ENCODE measurements at regions not wholly inside any gene's neighbourhood (a gene's known extent, or its start where the extent isn't known, plus 50 kb on each side); places are given as distances from the start of the nearest gene placed in this dataset.

DNA sequence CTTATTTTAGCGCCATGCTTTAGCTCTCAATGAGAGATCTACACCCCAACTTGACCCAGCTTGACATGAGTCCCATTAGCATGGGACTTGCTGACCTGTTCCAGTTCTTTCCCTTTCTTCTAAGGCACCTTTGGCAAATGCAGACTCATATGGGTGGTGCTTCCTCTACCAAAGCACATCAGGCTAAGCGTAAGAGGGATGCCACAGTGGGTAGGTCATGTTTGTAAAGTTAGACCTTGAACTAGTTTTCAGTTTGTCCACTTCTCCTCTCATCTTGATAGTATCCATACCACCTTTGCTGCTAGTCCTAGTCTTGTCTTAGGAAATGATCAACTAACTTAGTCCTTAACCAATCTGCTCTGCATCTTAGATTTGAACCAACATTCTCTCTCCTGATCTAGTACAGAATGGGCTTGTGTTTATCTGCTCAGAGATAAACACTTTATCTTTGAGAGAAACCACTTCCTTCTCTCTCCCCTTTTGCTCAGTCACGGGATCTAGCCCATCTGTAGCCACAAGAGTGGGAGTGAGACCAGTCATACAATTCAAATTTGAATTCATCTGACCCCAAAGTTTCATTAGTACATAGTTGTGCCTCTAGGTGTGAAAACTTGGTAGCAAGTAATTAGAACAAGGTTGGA, 72.1 kb upstream of the CD44 start:
- 69 to 75% methylated on average over 3 of the region's 3 CpGs for WGBS, 2 donors
- Histone ChIP-seq H3K4me3 (no peak overlapping the region), H3K27ac (no peak overlapping the region), H3K9me3 (peaks cover 0 to 3% (median 0%) of the 10 kb centered on the region in 4 donors), H3K4me1 (peaks cover 0 to 3% (median 1%) of the 10 kb centered on the region in 4 donors), H3K27me3 (no peaks in the 10 kb centered on the region), H3K36me3 (no peaks in the 10 kb centered on the region)
- ATAC-seq (ENCODE audit: low FRiP score in 2 of 2), result no peak
- no peak for DNase-seq
- TF ChIP-seq, protein P1, sequence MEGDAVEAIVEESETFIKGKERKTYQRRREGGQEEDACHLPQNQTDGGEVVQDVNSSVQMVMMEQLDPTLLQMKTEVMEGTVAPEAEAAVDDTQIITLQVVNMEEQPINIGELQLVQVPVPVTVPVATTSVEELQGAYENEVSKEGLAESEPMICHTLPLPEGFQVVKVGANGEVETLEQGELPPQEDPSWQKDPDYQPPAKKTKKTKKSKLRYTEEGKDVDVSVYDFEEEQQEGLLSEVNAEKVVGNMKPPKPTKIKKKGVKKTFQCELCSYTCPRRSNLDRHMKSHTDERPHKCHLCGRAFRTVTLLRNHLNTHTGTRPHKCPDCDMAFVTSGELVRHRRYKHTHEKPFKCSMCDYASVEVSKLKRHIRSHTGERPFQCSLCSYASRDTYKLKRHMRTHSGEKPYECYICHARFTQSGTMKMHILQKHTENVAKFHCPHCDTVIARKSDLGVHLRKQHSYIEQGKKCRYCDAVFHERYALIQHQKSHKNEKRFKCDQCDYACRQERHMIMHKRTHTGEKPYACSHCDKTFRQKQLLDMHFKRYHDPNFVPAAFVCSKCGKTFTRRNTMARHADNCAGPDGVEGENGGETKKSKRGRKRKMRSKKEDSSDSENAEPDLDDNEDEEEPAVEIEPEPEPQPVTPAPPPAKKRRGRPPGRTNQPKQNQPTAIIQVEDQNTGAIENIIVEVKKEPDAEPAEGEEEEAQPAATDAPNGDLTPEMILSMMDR (IDR thresholded peaks at IDR 0.05), result no peak
- TF ChIP-seq POLR2A (IDR thresholded peaks at IDR 0.05) (no peak), POLR2AphosphoS5 (IDR thresholded peaks at IDR 0.05) (no peak), EP300 (IDR thresholded peaks at IDR 0.05) (no peak)

DNA sequence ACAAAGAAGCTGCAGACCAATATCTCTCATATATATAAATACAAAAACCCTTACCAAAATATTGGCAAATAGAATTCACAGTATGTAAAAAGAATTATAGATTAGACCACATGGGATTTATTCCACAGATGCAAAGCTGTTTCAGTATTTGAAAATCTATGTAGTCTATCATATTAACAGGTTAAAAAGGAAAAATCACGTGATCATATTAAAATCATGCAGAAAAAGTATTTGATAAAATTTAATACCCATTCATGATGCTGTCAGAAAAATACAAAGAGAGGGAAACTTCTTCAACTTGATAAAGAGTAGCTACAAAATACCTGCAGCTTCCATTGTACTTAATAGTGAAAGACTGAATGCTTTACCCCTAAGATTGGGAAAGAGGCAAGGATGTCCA, 67.2 kb upstream of the CD44 start:
- Histone ChIP-seq H3K36me3 (no peaks in the 10 kb centered on the region), H3K4me3 (no peak overlapping the region), H3K27ac (no peak overlapping the region), H3K27me3 (no peaks in the 10 kb centered on the region), H3K9me3 (peaks cover 0 to 3% (median 0%) of the 10 kb centered on the region in 4 donors), H3K4me1 (peaks cover 1 to 6% (median 3%) of the 10 kb centered on the region in 4 donors)
- 88 to 97% methylated on average over 1 of the region's 1 CpG for WGBS, 2 donors
- TF ChIP-seq EP300 (IDR thresholded peaks at IDR 0.05) (no peak), POLR2AphosphoS5 (IDR thresholded peaks at IDR 0.05) (no peak), POLR2A (IDR thresholded peaks at IDR 0.05) (no peak)
- TF ChIP-seq, protein P1 (IDR thresholded peaks at IDR 0.05), result no peak
- ATAC-seq (ENCODE audit: low FRiP score in 2 of 2), result no peak
- no peak for DNase-seq

DNA sequence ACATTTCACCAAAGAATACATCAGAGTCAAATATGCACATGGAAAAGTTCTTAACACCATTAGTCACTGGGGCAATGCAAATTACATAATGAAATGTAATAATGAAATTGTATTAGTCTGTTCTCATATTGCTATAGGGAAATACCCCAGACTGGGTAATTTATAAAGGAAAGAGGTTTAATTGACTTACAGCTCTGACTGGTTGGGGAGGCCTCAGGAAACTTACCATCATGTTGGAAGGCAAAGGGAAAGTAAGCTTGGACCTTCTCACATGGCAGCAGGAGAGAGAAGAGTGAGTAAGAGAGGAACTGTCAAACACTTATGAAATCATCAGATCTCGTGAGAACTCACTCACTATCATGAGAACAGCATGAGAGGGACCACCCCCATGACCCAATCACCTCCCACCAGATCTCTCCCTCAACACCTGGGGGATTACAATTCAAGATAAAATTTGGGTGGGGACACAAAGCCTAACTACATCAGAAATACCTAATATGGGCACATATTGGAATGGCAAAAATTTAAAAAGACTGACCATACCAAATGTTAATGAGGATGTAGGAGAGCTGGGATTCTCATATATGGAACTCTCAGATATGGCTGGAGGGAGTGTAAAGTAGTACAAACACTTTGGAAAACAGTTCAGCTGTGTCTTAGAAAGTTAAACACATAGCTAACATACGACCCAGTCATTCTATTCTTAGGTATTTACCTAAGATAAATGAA, 65.1 kb upstream of the CD44 start:
- peaks cover 4 to 19% (median 12%) of the 10 kb centered on the region in 4 donors for H3K4me1 ChIP-seq
- no peak for TF ChIP-seq POLR2A (IDR thresholded peaks at IDR 0.05)
- no peak for TF ChIP-seq EP300 (IDR thresholded peaks at IDR 0.05)
- no peak for TF ChIP-seq POLR2AphosphoS5 (IDR thresholded peaks at IDR 0.05)
- TF ChIP-seq, protein P1 (IDR thresholded peaks at IDR 0.05), result no peak
- no peaks in the 10 kb centered on the region for H3K27me3 ChIP-seq
- no peak overlapping the region for H3K4me3 ChIP-seq
- no peak overlapping the region for H3K27ac ChIP-seq
- DNase-seq (no peak), ATAC-seq (ENCODE audit: low FRiP score in 2 of 2) (no peak)
- H3K9me3 ChIP-seq, result peaks cover 0 to 3% (median 0%) of the 10 kb centered on the region in 4 donors
- 65 to 67% methylated on average over 2 of the region's 2 CpGs for WGBS, 2 donors
- no peaks in the 10 kb centered on the region for H3K36me3 ChIP-seq

DNA sequence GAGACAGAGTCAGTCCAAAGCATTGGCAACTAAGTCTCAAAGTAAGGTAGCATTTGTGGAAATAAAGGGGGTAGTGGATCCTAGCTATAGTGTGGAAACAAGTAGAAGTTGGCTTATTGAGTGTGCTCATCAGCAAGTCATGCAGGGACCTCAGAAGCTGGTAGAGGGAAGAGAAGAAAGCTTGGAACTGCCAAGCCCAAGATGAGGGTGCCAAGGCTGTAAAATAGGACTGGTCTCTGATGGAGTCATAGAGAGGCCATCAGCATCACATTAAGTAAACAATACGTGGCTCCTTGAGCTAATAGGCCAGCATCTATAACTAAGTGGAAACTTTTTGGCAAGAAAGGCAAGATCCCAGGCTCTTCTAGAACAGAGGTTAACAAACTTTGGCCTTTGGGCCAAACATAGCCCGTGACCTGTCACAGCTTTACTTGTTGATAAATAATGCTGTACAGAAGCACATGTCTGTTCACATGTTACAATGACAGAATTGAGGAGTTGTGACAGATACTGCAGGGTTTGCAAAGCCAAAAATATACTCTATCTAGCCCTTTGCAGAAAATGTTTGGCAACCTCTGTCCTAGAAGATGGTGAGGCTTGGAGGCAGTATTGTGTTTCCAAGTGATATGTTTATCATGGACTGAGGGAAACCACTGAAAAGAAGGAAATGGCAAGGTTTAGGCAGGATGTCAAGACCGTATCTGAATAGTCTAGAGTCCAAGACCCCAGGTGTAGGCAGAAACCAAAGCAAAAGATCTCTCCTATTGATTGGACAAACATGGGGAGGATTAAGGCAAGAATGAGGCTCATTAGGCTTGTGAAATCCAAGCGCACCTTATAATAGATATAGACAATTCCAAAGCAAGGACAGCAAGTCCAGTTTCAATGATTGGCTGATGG, 62.5 kb upstream of the CD44 start:
- WGBS, 2 donors, result 69 to 78% methylated on average over 4 of the region's 4 CpGs
- TF ChIP-seq, protein P1 (IDR thresholded peaks at IDR 0.05), result no peak
- TF ChIP-seq EP300 (IDR thresholded peaks at IDR 0.05) (no peak), POLR2AphosphoS5 (IDR thresholded peaks at IDR 0.05) (no peak)
- H3K9me3 ChIP-seq, result no peaks in the 10 kb centered on the region
- H3K4me3 ChIP-seq, result no peak overlapping the region
- no peaks in the 10 kb centered on the region for H3K27me3 ChIP-seq
- H3K27ac ChIP-seq, result peak overlapping the region in 1 of 4 donors; percentile 25
- peaks cover 4 to 19% (median 13%) of the 10 kb centered on the region in 4 donors for H3K4me1 ChIP-seq
- no peak for DNase-seq
- no peaks in the 10 kb centered on the region for H3K36me3 ChIP-seq
- no peak for ATAC-seq (ENCODE audit: low FRiP score in 2 of 2)

Measured in upper lobe of left lung (tissue), 6 donors.